ENCODE measurements at regions not wholly inside any gene's neighbourhood (a gene's known extent, or its start where the extent isn't known, plus 50 kb on each side); places are given as distances from the start of the nearest gene placed in this dataset.

DNA sequence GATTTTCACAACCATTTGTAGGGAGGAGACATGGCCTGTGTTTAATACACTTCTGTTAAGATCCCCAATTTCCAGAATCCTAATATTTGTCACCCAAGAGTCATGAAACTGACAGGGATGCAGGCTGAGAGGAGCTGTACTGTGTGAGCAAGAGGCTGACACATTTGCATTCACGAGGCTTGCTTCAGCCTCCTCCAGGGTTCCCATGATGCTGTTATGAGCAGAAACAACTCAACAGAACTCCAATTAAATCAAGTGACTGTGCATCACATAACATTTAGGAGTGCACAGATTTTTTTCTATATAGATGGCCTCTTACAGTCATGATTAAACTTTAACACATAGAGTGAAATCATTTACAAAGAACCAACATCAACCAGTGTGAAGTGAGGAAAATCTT is 292.3 kb upstream of the STT3B start:
- Histone ChIP-seq H3K4me3 (no peak overlapping the region), H3K27me3 (replicated peaks; ENCODE audit: insufficient read depth) (no peaks in the 10 kb centered on the region), H3K9me3 (no peaks in the 10 kb centered on the region), H3K27ac (no peak overlapping the region), H3K4me1 (replicated peaks) (no peaks in the 10 kb centered on the region), H3K36me3 (no peaks in the 10 kb centered on the region)
- no peak for TF ChIP-seq POLR2AphosphoS5 (IDR thresholded peaks at IDR 0.05)
- TF ChIP-seq, protein P1, sequence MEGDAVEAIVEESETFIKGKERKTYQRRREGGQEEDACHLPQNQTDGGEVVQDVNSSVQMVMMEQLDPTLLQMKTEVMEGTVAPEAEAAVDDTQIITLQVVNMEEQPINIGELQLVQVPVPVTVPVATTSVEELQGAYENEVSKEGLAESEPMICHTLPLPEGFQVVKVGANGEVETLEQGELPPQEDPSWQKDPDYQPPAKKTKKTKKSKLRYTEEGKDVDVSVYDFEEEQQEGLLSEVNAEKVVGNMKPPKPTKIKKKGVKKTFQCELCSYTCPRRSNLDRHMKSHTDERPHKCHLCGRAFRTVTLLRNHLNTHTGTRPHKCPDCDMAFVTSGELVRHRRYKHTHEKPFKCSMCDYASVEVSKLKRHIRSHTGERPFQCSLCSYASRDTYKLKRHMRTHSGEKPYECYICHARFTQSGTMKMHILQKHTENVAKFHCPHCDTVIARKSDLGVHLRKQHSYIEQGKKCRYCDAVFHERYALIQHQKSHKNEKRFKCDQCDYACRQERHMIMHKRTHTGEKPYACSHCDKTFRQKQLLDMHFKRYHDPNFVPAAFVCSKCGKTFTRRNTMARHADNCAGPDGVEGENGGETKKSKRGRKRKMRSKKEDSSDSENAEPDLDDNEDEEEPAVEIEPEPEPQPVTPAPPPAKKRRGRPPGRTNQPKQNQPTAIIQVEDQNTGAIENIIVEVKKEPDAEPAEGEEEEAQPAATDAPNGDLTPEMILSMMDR (IDR thresholded peaks at IDR 0.05) = no peak
- no peak for TF ChIP-seq POLR2A (IDR thresholded peaks at IDR 0.05)
- 79% methylated on average over 1 of the region's 1 CpG for WGBS
- intact Hi-C loops (cut with DNase I) = no loop called here
- DNase-seq (ENCODE audit: low spot score) = no peak

DNA sequence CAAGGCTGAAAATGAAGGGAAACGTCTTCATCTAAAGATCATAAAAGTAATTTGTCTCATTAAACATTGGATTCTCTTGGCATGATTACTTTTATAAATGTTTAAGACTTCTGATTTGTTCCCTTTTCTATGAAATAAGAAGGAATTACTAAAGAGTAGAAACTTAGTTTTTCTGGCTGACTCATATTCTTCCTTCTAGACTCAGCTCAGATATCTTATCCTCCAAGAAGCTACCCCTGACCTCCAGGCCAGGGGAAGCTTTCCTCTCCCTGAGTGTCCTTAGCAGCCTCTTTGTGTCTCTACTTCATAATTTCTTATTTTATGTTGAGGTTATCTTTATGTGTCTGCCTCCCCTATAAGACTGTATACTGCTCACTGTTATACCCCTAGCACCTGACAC is 291.9 kb upstream of the STT3B start:
- TF ChIP-seq POLR2A (IDR thresholded peaks at IDR 0.05) (no peak), POLR2AphosphoS5 (IDR thresholded peaks at IDR 0.05) (no peak)
- TF ChIP-seq, protein P1 (IDR thresholded peaks at IDR 0.05) = no peak
- intact Hi-C loops (cut with DNase I) = no loop called here
- DNase-seq (ENCODE audit: low spot score) = no peak
- no peaks in the 10 kb centered on the region for H3K9me3 ChIP-seq
- H3K4me1 ChIP-seq (replicated peaks) = no peaks in the 10 kb centered on the region
- no peaks in the 10 kb centered on the region for H3K27me3 ChIP-seq (replicated peaks; ENCODE audit: insufficient read depth)
- no peaks in the 10 kb centered on the region for H3K36me3 ChIP-seq
- H3K4me3 ChIP-seq = no peak overlapping the region
- WGBS = 67% methylated on average over 1 of the region's 1 CpG
- no peak overlapping the region for H3K27ac ChIP-seq

DNA sequence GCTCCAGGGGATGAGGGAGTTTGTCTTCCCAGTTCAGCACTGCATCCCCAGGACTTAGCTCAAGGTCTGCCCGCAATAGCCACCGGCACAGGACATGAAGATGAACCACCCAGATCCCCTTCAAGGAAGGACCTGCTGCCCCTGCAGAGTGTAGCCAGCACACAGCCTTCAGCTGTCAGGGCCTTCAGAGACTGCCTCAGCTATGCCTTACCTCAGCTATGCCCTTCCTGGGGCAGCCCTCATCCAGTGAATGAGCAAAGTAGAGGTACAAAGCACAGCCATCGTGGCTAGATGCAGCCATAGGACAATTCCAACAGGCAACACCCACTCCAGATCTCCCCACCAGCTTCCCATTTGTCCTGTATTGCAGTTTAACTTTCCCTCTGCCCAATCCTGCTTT is 291.2 kb upstream of the STT3B start:
- no peak overlapping the region for H3K27ac ChIP-seq
- H3K9me3 ChIP-seq = no peaks in the 10 kb centered on the region
- 81% methylated on average over 3 of the region's 3 CpGs for WGBS
- TF ChIP-seq POLR2AphosphoS5 (IDR thresholded peaks at IDR 0.05) (no peak), POLR2A (IDR thresholded peaks at IDR 0.05) (no peak)
- TF ChIP-seq, protein P1 (IDR thresholded peaks at IDR 0.05) = no peak
- H3K4me3 ChIP-seq = no peak overlapping the region
- no peaks in the 10 kb centered on the region for H3K36me3 ChIP-seq
- no peaks in the 10 kb centered on the region for H3K4me1 ChIP-seq (replicated peaks)
- intact Hi-C loops (cut with DNase I) = no loop called here
- no peaks in the 10 kb centered on the region for H3K27me3 ChIP-seq (replicated peaks; ENCODE audit: insufficient read depth)
- DNase-seq (ENCODE audit: low spot score) = no peak

DNA sequence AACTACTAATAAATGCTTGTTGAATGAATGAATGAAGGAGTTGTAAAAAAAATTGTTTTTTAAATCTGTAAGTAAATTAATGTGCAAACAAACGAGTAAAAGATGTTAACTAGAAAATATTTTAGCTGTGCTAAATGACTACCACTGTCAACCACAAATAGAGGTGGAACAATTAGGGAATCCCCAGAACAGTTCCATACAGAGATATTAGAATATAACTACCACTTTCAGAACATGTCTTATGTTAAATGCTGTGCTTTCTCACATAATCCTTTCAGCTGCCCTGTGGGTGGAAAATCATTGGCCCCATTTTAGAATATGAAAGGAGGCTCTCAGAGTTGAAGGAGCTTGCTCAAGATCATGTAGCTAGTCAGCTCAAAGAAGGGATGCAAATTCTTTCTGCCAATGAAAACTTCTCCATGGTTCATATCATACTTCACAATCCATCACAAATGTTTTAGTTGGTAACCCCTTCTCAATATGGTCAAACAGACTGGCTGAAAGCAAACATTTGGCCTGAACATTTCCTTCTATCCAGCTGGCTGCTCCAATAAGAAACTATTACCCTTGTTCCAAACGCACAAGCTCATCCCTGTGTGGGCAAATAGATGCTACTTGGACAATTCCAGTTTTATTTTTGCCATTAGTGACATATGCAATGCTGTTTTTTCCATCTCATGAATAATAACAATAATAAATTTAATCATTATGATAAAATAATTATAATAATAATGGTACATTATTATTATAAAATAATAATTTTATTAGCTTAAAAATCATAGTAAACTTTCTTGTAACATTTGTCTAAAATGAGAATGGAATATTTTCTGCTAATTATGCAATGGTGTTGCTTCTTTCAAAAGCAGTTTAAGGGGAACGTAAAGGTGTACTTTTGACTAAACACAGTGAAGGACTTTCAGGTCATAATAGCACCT is 290.4 kb upstream of the STT3B start:
- H3K4me3 ChIP-seq = no peak overlapping the region
- 85% methylated on average over 3 of the region's 3 CpGs for WGBS
- no peak overlapping the region for H3K27ac ChIP-seq
- no peaks in the 10 kb centered on the region for H3K9me3 ChIP-seq
- intact Hi-C loops (cut with DNase I) = no loop called here
- no peaks in the 10 kb centered on the region for H3K4me1 ChIP-seq (replicated peaks)
- no peaks in the 10 kb centered on the region for H3K27me3 ChIP-seq (replicated peaks; ENCODE audit: insufficient read depth)
- H3K36me3 ChIP-seq = no peaks in the 10 kb centered on the region
- no peak for DNase-seq (ENCODE audit: low spot score)
- TF ChIP-seq, protein P1 (IDR thresholded peaks at IDR 0.05) = no peak
- TF ChIP-seq POLR2A (IDR thresholded peaks at IDR 0.05) = no peak
- no peak for TF ChIP-seq POLR2AphosphoS5 (IDR thresholded peaks at IDR 0.05)

Data from prostate gland (tissue), 2 donors.